ENCODE measurements at regions not wholly inside any gene's neighbourhood (a gene's known extent, or its start where the extent isn't known, plus 50 kb on each side); places are given as distances from the start of the nearest gene placed in this dataset.

DNA sequence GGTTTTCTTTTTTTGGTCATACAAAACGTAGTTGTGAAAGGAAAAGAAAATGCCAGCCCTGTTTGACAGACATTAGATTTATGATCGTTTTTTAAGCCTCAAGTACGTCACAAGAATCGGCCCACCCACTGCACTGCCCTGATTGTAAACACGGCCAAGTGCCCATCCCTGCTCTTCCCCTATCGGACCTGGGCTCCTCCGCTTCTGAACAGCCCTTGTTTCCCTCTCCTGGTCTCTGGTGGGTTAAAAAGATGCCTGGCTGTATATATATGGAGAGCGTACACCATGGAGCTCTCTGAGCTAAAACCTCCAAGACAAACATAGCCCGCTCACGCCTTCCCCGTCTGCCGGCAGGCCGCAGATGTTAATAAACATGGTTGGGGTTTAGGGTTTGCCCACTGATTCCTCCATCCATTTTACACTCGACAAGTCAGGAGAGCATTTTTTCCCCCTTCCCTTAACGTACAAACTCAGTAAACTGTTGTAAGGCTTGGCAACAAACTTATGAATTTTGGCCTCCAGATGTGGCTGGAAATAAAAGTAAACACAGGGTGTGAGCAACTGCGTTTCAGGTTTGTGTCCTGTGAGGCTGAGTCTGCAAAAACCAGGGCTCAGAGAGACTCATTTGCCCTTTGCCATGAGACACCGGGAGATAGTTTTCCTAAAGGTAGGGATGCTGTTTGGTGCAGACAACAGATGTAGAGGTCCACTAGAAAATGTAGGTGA lies 325.9 kb downstream of the SOX9 start:
- H3K4me1 Mint-ChIP-seq (ENCODE audit: low read depth) = no peaks in the 10 kb centered on the region
- H3K4me3 Mint-ChIP-seq = no peak overlapping the region
- intact Hi-C loops (cut with micrococcal nuclease) = no loop called here
- POLR2A ChIA-PET = no interaction called here
- no peaks in the 10 kb centered on the region for H3K36me3 Mint-ChIP-seq (ENCODE audit: low read depth)
- TF ChIP-seq CTCF (IDR thresholded peaks at IDR 0.05) = no peak
- no peak overlapping the region for H3K27ac Mint-ChIP-seq
- H3K27me3 Mint-ChIP-seq = no peaks in the 10 kb centered on the region
- H3K9me3 Mint-ChIP-seq = no peaks in the 10 kb centered on the region
- CTCF ChIA-PET = no interaction called here
- ATAC-seq (no peak), DNase-seq (no peak)

DNA sequence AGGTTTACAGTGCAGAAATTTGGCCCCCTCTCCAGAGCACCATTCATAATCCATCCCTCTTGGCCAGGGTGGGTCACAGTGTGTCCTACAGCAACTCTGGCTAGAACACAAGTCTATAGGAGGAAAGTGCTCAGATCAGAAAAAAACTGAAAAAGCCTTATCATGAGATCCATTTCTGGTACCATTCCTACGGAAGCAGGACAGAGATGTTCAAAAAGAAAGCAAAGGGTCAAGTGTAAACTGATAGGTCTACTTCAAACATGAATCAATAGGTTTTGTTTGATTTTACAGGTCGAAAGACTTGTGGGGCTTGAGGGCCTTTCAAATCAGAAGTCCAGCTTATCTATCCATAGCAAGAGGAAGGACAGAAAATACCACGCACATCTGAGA lies 326.4 kb downstream of the SOX9 start:
- no peak for TF ChIP-seq CTCF (IDR thresholded peaks at IDR 0.05)
- intact Hi-C loops (cut with micrococcal nuclease) = no loop called here
- POLR2A ChIA-PET = interaction anchor here (0.7 kb wide), 1 partner anchor 12 kb away, joined by 3 read pairs; no protein-coding TSS in a partner anchor
- CTCF ChIA-PET = no interaction called here
- no peaks in the 10 kb centered on the region for H3K4me1 Mint-ChIP-seq (ENCODE audit: low read depth)
- H3K4me3 Mint-ChIP-seq = no peak overlapping the region
- H3K27ac Mint-ChIP-seq = no peak overlapping the region
- H3K27me3 Mint-ChIP-seq = no peaks in the 10 kb centered on the region
- no peak for ATAC-seq
- no peaks in the 10 kb centered on the region for H3K9me3 Mint-ChIP-seq
- DNase-seq = no peak
- H3K36me3 Mint-ChIP-seq (ENCODE audit: low read depth) = no peaks in the 10 kb centered on the region

- Mint-ChIP-seq H3K27me3 (peaks cover 1% of the 10 kb centered on the region), H3K27ac (no peak overlapping the region), H3K9me3 (no peaks in the 10 kb centered on the region), H3K4me3 (no peak overlapping the region), H3K36me3 (ENCODE audit: low read depth) (no peaks in the 10 kb centered on the region), H3K4me1 (ENCODE audit: low read depth) (no peaks in the 10 kb centered on the region)
- CTCF ChIA-PET = no interaction called here
- ATAC-seq (no peak), DNase-seq (no peak)
- no peak for TF ChIP-seq CTCF (IDR thresholded peaks at IDR 0.05)
- intact Hi-C loops (cut with micrococcal nuclease) = no loop called here
- POLR2A ChIA-PET = interaction anchor here (0.7 kb wide), 1 partner anchor 13 kb away, joined by 3 read pairs; no protein-coding TSS in a partner anchor
Observed at GRCh38 chr17:72448019-72448418, 327.2 kb downstream of the SOX9 start.

DNA sequence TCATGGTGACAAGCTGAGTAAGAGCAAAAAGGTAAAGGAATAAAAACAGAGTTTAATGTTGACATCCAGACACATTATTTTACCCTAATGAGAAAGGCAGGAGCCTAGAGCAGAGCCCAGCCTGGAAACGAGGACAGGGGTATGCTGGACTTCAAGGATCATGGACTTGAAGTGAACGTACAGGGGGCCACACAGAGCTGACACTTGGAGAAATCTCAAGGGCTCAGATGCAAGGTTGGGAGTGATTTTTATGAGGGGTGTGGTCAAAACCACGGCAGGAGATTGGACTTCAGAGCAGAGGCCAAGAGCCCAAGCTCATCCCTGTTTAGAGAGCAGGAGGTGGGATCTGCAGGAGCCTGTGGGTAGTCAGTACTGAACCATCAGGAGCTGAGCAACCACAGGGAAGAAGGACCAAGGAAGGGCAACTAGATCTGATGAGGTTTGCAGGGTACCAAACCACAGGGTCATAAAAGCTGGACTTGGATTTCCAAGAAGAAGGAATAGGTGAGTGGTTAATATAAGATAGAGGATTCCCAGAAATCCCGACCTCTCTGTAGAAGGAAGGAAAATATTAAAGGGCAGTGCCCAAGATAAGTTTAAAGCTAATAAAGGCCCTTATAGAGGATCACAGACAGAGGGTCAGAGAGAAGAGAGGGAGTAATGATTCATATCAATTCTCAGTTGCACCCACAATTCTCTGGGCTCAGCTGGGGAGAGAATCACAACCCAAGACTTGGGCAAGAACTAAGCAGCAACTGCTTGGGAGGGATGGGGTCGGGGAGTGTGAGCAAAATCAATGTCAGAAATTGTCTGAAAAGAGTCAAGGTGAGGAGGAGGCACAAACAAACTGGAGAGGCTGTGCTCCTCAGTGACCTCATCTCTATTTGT lies 331.7 kb downstream of the SOX9 start:
- H3K4me1 Mint-ChIP-seq (ENCODE audit: low read depth) = no peaks in the 10 kb centered on the region
- CTCF ChIA-PET = no interaction called here
- peaks cover 2% of the 10 kb centered on the region for H3K27me3 Mint-ChIP-seq
- no peaks in the 10 kb centered on the region for H3K9me3 Mint-ChIP-seq
- H3K4me3 Mint-ChIP-seq = no peak overlapping the region
- intact Hi-C loops (cut with micrococcal nuclease) = no loop called here
- no peaks in the 10 kb centered on the region for H3K36me3 Mint-ChIP-seq (ENCODE audit: low read depth)
- ATAC-seq (no peak), DNase-seq (no peak)
- POLR2A ChIA-PET = no interaction called here
- H3K27ac Mint-ChIP-seq = no peak overlapping the region
- no peak for TF ChIP-seq CTCF (IDR thresholded peaks at IDR 0.05)

- CTCF ChIA-PET = no interaction called here
- no peaks in the 10 kb centered on the region for H3K36me3 Mint-ChIP-seq (ENCODE audit: low read depth)
Observed at GRCh38 chr17:72454342-72454741, 333.5 kb downstream of the SOX9 start.

More at GRCh38 chr17:72454342-72454741, 333.5 kb downstream of the SOX9 start:
- no peak for TF ChIP-seq CTCF (IDR thresholded peaks at IDR 0.05)
- no peak overlapping the region for H3K4me3 Mint-ChIP-seq
- ATAC-seq = no peak
- no peaks in the 10 kb centered on the region for H3K4me1 Mint-ChIP-seq (ENCODE audit: low read depth)
- H3K27me3 Mint-ChIP-seq = peaks cover 2% of the 10 kb centered on the region
- no peak overlapping the region for H3K27ac Mint-ChIP-seq
- POLR2A ChIA-PET = no interaction called here
- intact Hi-C loops (cut with micrococcal nuclease) = no loop called here
- no peaks in the 10 kb centered on the region for H3K9me3 Mint-ChIP-seq
- no peak for DNase-seq

Data from activated CD8-positive, alpha-beta T cell treated with anti-CD3 and anti-CD28 coated beads for 36 hours (primary cell).